ENCODE measurements at regions not wholly inside any gene's neighbourhood (a gene's known extent, or its start where the extent isn't known, plus 50 kb on each side); places are given as distances from the start of the nearest gene placed in this dataset.
"Not testable (repeated sequence)": the region's sequence is repeated elsewhere in the genome, so short reads cannot be mapped to it uniquely, and the experiment has no call there.

DNA sequence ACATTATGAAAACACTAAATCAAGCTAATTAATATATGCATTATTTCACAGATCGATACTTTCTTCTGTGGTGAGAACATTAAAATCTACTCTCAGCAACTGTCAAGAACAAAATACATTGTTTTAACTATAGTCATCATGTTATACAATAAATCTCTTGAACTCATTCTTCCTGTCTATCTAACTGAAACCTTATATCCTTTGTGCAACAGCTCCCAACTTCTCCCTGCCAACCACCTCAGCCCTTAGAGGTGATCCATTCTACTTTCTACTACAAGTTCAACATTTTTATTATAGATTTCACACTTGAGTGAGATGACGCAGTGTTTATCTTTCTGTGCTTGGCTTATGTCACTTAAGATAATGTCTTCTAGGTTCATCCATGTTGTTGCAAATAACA, 535.2 kb upstream of the CRIM1 start:
- H3K9me3 ChIP-seq (replicated peaks) = no peaks in the 10 kb centered on the region
- no peak overlapping the region for H3K4me3 ChIP-seq
- TF ChIP-seq, protein P1, sequence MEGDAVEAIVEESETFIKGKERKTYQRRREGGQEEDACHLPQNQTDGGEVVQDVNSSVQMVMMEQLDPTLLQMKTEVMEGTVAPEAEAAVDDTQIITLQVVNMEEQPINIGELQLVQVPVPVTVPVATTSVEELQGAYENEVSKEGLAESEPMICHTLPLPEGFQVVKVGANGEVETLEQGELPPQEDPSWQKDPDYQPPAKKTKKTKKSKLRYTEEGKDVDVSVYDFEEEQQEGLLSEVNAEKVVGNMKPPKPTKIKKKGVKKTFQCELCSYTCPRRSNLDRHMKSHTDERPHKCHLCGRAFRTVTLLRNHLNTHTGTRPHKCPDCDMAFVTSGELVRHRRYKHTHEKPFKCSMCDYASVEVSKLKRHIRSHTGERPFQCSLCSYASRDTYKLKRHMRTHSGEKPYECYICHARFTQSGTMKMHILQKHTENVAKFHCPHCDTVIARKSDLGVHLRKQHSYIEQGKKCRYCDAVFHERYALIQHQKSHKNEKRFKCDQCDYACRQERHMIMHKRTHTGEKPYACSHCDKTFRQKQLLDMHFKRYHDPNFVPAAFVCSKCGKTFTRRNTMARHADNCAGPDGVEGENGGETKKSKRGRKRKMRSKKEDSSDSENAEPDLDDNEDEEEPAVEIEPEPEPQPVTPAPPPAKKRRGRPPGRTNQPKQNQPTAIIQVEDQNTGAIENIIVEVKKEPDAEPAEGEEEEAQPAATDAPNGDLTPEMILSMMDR (IDR thresholded peaks at IDR 0.05; ENCODE audit: borderline replicate concordance) = no peak
- DNase-seq = no peak
- intact Hi-C loops (cut with micrococcal nuclease) = no loop called here
- H3K4me1 ChIP-seq = no peaks in the 10 kb centered on the region
- H3K27ac ChIP-seq (replicated peaks) = no peak overlapping the region
- peaks cover 15% of the 10 kb centered on the region for H3K27me3 ChIP-seq (ENCODE audit: low read depth)
- H3K36me3 ChIP-seq = no peaks in the 10 kb centered on the region

DNA sequence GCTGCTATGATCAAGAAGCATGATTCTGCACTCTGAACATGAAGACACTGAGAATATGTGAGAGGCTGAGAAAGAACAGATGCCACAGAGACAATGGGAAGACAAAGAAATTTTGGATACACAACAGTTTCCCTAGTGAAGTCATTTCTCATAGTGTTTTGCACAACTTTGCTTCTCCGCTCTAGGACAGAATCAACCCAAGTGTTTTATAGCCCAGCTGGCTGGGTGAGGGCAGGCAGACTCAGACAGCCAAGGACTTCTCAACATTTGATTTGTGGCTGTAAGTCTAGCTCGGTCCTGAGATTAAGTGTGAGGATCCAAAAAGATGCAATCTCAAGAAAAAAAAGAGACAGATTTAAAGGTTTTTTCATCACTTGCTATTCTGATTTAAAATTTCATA, 536.5 kb upstream of the CRIM1 start:
- intact Hi-C loops (cut with micrococcal nuclease) = no loop called here
- DNase-seq = no peak
- H3K27me3 ChIP-seq (ENCODE audit: low read depth) = peaks cover 15% of the 10 kb centered on the region
- H3K4me1 ChIP-seq = no peaks in the 10 kb centered on the region
- no peak overlapping the region for H3K27ac ChIP-seq (replicated peaks)
- TF ChIP-seq, protein P1 (IDR thresholded peaks at IDR 0.05; ENCODE audit: borderline replicate concordance) = no peak
- no peaks in the 10 kb centered on the region for H3K9me3 ChIP-seq (replicated peaks)
- no peak overlapping the region for H3K4me3 ChIP-seq
- no peaks in the 10 kb centered on the region for H3K36me3 ChIP-seq

DNA sequence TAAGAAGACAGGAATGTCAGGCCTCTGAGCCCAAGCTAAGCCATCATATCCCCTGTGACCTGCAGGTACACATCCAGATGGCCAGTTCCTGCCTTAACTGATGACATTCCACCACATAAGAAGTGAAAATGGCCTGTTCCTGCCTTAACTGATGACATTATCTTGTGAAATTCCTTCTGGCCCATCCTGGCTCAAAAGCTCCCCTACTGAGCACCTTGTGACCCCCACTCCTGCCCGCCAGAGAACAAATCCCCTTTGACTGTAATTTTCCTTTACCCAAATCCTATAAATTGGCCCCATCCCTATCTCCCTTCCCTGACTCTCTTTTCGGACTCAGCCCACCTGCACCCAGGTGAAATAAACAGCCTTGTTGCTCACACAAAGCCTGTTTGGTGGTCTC, 537.2 kb upstream of the CRIM1 start:
- peaks cover 15% of the 10 kb centered on the region for H3K27me3 ChIP-seq (ENCODE audit: low read depth)
- H3K4me3 ChIP-seq; intact Hi-C loops (cut with micrococcal nuclease); DNase-seq; H3K36me3 ChIP-seq; H3K27ac ChIP-seq (replicated peaks); H3K4me1 ChIP-seq; H3K9me3 ChIP-seq (replicated peaks): not testable (repeated sequence)

DNA sequence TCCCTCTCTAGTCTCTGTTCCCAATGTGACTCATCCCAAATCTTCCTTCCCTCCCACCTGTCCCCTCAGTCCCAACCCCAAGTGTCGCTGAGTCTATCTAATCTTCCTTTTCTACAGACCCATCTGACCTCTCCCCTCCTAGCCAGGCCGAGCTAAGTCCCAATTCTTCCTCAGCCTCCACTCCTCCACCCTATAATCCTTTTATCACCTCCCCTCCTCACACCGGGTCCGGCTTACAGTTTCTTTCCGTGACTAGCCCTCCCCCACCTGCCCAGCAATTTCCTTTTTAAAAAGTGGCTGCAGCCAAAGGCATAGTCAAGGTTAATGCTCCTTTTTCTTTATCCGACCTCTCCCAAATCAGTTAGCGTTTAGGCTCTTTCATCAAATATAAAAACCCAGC, 541.0 kb upstream of the CRIM1 start:
- H3K27ac ChIP-seq (replicated peaks); H3K36me3 ChIP-seq; H3K4me3 ChIP-seq; intact Hi-C loops (cut with micrococcal nuclease); DNase-seq; H3K9me3 ChIP-seq (replicated peaks); H3K27me3 ChIP-seq (ENCODE audit: low read depth); H3K4me1 ChIP-seq: not testable (repeated sequence)

DNA sequence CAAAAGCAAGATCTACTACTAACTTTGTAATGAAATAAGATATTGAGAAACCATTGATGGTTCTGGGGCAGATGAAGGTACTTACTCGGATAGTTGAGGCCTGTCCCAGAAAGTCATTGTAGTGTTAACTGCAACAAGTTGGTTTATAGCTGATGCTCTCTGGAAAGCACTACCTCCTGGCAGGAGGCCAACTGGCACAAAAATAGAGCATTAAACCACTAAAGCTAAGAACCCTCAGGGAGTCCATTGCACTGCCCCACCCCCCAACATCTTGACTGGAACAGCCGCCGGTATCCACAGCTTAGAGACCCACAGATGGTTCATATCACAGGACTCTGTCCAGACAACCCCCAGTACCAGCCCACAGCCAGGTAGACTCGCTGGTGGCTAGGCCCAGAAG, 552.5 kb upstream of the CRIM1 start:
- Histone ChIP-seq H3K36me3 (no peaks in the 10 kb centered on the region), H3K27ac (replicated peaks) (no peak overlapping the region), H3K4me1 (no peaks in the 10 kb centered on the region), H3K4me3 (no peak overlapping the region), H3K9me3 (replicated peaks) (peaks cover 30% of the 10 kb centered on the region), H3K27me3 (ENCODE audit: low read depth) (no peaks in the 10 kb centered on the region)
- TF ChIP-seq, protein P1 (IDR thresholded peaks at IDR 0.05; ENCODE audit: borderline replicate concordance) = no peak
- no peak for DNase-seq
- intact Hi-C loops (cut with micrococcal nuclease) = no loop called here

DNA sequence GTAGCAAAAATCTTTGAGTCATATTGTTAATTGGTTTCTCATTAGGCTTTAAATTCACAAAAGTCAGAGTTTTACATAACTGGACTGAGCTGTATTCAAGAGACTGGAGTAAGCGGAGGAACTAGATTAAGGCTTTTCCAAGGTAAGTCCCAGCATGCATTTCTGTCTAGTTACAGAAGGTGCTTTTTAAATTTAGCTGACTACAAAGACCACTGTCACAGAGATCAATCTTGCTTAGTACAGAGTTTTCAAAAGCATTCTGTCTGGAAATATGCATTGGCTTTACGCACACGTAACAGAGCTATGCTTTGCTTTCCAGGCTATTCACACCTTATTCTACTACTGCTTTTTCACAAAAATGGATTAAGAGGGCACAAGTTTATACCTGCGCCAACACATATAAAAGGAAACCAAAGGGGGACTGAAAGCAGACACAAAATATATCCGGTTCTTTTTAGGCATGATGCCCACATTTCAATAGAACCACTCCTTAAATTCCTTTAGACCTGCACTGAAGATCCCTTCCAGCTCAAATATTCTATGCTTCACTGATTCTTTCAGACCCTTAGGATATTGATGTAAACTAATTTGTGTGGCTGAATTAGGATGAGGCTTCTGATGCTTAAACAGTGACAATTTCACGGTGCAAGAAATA, 560.7 kb upstream of the CRIM1 start:
- intact Hi-C loops (cut with micrococcal nuclease) = no loop called here
- peaks cover 5% of the 10 kb centered on the region for H3K9me3 ChIP-seq (replicated peaks)
- TF ChIP-seq, protein P1 (IDR thresholded peaks at IDR 0.05; ENCODE audit: borderline replicate concordance) = no peak
- DNase-seq = no peak
- no peaks in the 10 kb centered on the region for H3K36me3 ChIP-seq
- no peaks in the 10 kb centered on the region for H3K4me1 ChIP-seq
- no peak overlapping the region for H3K4me3 ChIP-seq
- no peak overlapping the region for H3K27ac ChIP-seq (replicated peaks)
- H3K27me3 ChIP-seq (ENCODE audit: low read depth) = no peaks in the 10 kb centered on the region

Measured in left ventricle myocardium inferior (tissue), 1 donor.